ENCODE measurements at regions not wholly inside any gene's neighbourhood (a gene's known extent, or its start where the extent isn't known, plus 50 kb on each side); places are given as distances from the start of the nearest gene placed in this dataset.

GRCh38 chr12:46635818-46636217 lies 190.0 kb downstream of the SLC38A4 start:
- Histone ChIP-seq H3K9me3 (replicated peaks in 1 of 2; ENCODE audit: control insufficient read depth in 1 of 2, insufficient read depth in 1 of 2, low read length in 2 of 2) (peaks cover 20 to 44% of the 10 kb centered on the region in 2 donors), H3K4me2 (replicated peaks; ENCODE audit: extremely low read depth, low read length, poor library complexity, severe bottlenecking) (no peak overlapping the region), H3K36me3 (replicated peaks in 1 of 2; ENCODE audit: control insufficient read depth in 1 of 2, insufficient read depth in 2 of 2, low read length in 2 of 2) (peaks cover 0 to 6% of the 10 kb centered on the region in 2 donors), H3K4me3 (replicated peaks in 1 of 3; ENCODE audit: low read depth in 2 of 3, low read length in 3 of 3) (no peak overlapping the region), H3K9ac (ENCODE audit: insufficient read depth, low read length, poor library complexity, severe bottlenecking) (no peak overlapping the region), H3K27ac (ENCODE audit: low read depth in 1 of 2, low read length in 2 of 2) (no peak overlapping the region), H3K79me2 (ENCODE audit: insufficient read depth, low read length) (no peaks in the 10 kb centered on the region), H4K20me1 (ENCODE audit: insufficient read depth, low read length) (no peaks in the 10 kb centered on the region), H2AFZ (ENCODE audit: insufficient read depth, low read depth, low read length, poor library complexity, severe bottlenecking) (no peak overlapping the region), H3K4me1 (ENCODE audit: control insufficient read depth in 1 of 2, insufficient read depth in 2 of 2, low read length in 2 of 2) (no peaks in the 10 kb centered on the region), H3K27me3 (ENCODE audit: control insufficient read depth in 2 of 2, insufficient read depth in 2 of 2, low read length in 2 of 2) (no peaks in the 10 kb centered on the region)
- TF ChIP-seq CTCF (IDR thresholded peaks at IDR 0.05): no peak
- DNase-seq: no peak
- peaks cover 3 to 5% of the 10 kb centered on the region in 2 donors for H3K36me3 Mint-ChIP-seq
- peaks cover 26 to 48% (median 39%) of the 10 kb centered on the region in 7 donors for H3K9me3 Mint-ChIP-seq
- H3K4me3 Mint-ChIP-seq: no peak overlapping the region
- no peaks in the 10 kb centered on the region for H3K4me1 Mint-ChIP-seq
- intact Hi-C loops (cut with micrococcal nuclease): no loop called here
- no peak overlapping the region for H3K27ac Mint-ChIP-seq
- peaks cover 0 to 3% (median 2%) of the 10 kb centered on the region in 3 donors for H3K27me3 Mint-ChIP-seq (ENCODE audit: low read depth in 3 of 3)

- H3K27ac Mint-ChIP-seq: peak overlapping the region in 1 of 7 donors; percentile 6
- no peaks in the 10 kb centered on the region for H3K79me2 ChIP-seq (ENCODE audit: insufficient read depth, low read length)
- H2AFZ ChIP-seq (ENCODE audit: insufficient read depth, low read depth, low read length, poor library complexity, severe bottlenecking): no peak overlapping the region
- no peak overlapping the region for H3K27ac ChIP-seq (ENCODE audit: low read depth in 1 of 2, low read length in 2 of 2)
- no peak overlapping the region for H3K9ac ChIP-seq (ENCODE audit: insufficient read depth, low read length, poor library complexity, severe bottlenecking)
- H3K4me1 Mint-ChIP-seq: peaks cover 7% of the 10 kb centered on the region
- no peaks in the 10 kb centered on the region for H3K9me3 ChIP-seq (replicated peaks in 1 of 2; ENCODE audit: control insufficient read depth in 1 of 2, insufficient read depth in 1 of 2, low read length in 2 of 2)
- H3K36me3 ChIP-seq (replicated peaks in 1 of 2; ENCODE audit: control insufficient read depth in 1 of 2, insufficient read depth in 2 of 2, low read length in 2 of 2): no peaks in the 10 kb centered on the region
- H3K36me3 Mint-ChIP-seq: peaks cover 0 to 3% of the 10 kb centered on the region in 2 donors
- no peaks in the 10 kb centered on the region for H4K20me1 ChIP-seq (ENCODE audit: insufficient read depth, low read length)
- H3K4me3 Mint-ChIP-seq: no peak overlapping the region
- no peak for TF ChIP-seq CTCF (IDR thresholded peaks at IDR 0.05)
- peaks cover 0 to 7% (median 0%) of the 10 kb centered on the region in 7 donors for H3K9me3 Mint-ChIP-seq
- intact Hi-C loops (cut with micrococcal nuclease): no loop called here
- 79% methylated on average over 1 of the region's 4 CpGs for WGBS (ENCODE audit: insufficient coverage)
- H3K4me1 ChIP-seq (ENCODE audit: control insufficient read depth in 1 of 2, insufficient read depth in 2 of 2, low read length in 2 of 2): no peaks in the 10 kb centered on the region
- DNase-seq: no peak
- H3K27me3 ChIP-seq (ENCODE audit: control insufficient read depth in 2 of 2, insufficient read depth in 2 of 2, low read length in 2 of 2): no peaks in the 10 kb centered on the region
- H3K4me3 ChIP-seq (replicated peaks in 1 of 3; ENCODE audit: low read depth in 2 of 3, low read length in 3 of 3): no peak overlapping the region
- peaks cover 0 to 3% (median 2%) of the 10 kb centered on the region in 3 donors for H3K27me3 Mint-ChIP-seq (ENCODE audit: low read depth in 3 of 3)
- H3K4me2 ChIP-seq (replicated peaks; ENCODE audit: extremely low read depth, low read length, poor library complexity, severe bottlenecking): no peak overlapping the region
Observed at GRCh38 chr12:46629331-46630229, 196.2 kb downstream of the SLC38A4 start.

Measured in CD14-positive monocyte (primary cell).